ENCODE measurements at regions not wholly inside any gene's neighbourhood (a gene's known extent, or its start where the extent isn't known, plus 50 kb on each side); places are given as distances from the start of the nearest gene placed in this dataset.

GRCh38 chr4:177008071-177008835 lies 215.5 kb upstream of the VEGFC start:
- Histone ChIP-seq H3K27me3 (ENCODE audit: control insufficient read depth, insufficient read depth, low read length) (no peaks in the 10 kb centered on the region), H3K4me3 (ENCODE audit: low read depth, low read length) (no peak overlapping the region), H3K27ac (ENCODE audit: low read depth, low read length) (no peak overlapping the region), H3K9me3 (ENCODE audit: control insufficient read depth, insufficient read depth, low read length) (peaks cover under 1% of the 10 kb centered on the region; the same call in 1 of the 2 replicates)
- TF ChIP-seq, protein P1, sequence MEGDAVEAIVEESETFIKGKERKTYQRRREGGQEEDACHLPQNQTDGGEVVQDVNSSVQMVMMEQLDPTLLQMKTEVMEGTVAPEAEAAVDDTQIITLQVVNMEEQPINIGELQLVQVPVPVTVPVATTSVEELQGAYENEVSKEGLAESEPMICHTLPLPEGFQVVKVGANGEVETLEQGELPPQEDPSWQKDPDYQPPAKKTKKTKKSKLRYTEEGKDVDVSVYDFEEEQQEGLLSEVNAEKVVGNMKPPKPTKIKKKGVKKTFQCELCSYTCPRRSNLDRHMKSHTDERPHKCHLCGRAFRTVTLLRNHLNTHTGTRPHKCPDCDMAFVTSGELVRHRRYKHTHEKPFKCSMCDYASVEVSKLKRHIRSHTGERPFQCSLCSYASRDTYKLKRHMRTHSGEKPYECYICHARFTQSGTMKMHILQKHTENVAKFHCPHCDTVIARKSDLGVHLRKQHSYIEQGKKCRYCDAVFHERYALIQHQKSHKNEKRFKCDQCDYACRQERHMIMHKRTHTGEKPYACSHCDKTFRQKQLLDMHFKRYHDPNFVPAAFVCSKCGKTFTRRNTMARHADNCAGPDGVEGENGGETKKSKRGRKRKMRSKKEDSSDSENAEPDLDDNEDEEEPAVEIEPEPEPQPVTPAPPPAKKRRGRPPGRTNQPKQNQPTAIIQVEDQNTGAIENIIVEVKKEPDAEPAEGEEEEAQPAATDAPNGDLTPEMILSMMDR (IDR thresholded peaks at IDR 0.05; ENCODE audit: low read depth, low read length): no peak
- CTCF ChIA-PET: no interaction called here
- no peak for DNase-seq (ENCODE audit: low read depth, low spot score)
- POLR2A ChIA-PET: no interaction called here

DNA sequence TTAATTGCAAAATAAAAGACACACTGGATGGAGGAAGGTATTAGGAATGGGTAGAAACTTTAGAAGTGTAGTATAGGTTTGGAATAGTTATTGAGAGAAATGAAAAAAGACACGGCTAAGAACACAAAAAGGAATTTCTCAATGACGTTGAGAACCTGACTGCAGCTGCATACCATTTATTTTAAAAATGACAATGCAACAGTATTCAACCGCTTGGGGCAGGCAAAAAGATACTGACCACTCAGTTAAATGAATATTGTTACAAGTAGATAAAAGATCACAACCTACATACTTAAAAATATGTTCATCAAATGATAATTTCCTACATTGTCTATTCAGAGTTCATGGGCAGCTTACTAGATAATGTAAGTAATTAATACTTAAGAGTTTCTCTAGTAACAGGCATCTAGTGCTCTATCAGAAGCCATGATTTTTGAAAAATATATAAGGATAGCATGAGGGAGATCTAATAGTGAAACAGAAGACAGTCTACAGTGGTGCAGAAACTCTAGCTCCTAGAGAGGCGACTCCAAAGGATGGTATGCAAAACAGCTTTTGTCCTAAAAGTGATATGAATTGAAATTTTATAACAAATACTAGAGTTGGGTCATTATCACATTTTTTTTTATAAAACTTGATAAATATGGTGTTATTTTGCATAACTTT lies 216.2 kb upstream of the VEGFC start:
- H3K4me3 ChIP-seq (ENCODE audit: low read depth, low read length): no peak overlapping the region
- no peak for DNase-seq (ENCODE audit: low read depth, low spot score)
- H3K27me3 ChIP-seq (ENCODE audit: control insufficient read depth, insufficient read depth, low read length): no peaks in the 10 kb centered on the region
- H3K9me3 ChIP-seq (ENCODE audit: control insufficient read depth, insufficient read depth, low read length): peaks cover 7% of the 10 kb centered on the region; the same call in 1 of the 2 replicates
- ChIA-PET POLR2A (no interaction called here), CTCF (no interaction called here)
- H3K27ac ChIP-seq (ENCODE audit: low read depth, low read length): no peak overlapping the region
- TF ChIP-seq, protein P1 (IDR thresholded peaks at IDR 0.05; ENCODE audit: low read depth, low read length): no peak

DNA sequence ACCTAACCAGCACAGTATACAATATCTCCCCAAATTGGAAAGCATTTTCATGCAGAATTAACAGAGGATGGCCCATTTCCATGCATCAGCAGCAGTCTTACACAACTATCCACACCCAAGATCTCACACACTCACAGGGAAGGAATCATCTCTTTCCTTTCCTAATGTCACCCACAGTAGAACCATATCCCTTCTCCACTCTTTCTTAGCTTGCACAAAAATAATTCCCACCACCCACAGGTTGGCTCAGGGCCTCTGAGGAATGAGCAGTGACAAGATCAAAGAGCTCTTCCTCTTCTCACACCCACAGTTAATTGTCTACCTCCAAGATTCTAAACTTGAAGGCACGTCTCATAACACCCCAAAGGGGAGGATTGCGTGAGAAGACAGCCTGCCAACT lies 217.7 kb upstream of the VEGFC start:
- POLR2A ChIA-PET: no interaction called here
- CTCF ChIA-PET: interaction anchor here (1.8 kb wide), 1 partner anchor 37 kb away, joined by 3 read pairs; no protein-coding TSS in a partner anchor
- no peak for DNase-seq (ENCODE audit: low read depth, low spot score)
- no peak overlapping the region for H3K4me3 ChIP-seq (ENCODE audit: low read depth, low read length)
- no peaks in the 10 kb centered on the region for H3K27me3 ChIP-seq (ENCODE audit: control insufficient read depth, insufficient read depth, low read length)
- H3K27ac ChIP-seq (ENCODE audit: low read depth, low read length): no peak overlapping the region
- TF ChIP-seq, protein P1 (IDR thresholded peaks at IDR 0.05; ENCODE audit: low read depth, low read length): no peak
- peaks cover 7% of the 10 kb centered on the region; the same call in 1 of the 2 replicates for H3K9me3 ChIP-seq (ENCODE audit: control insufficient read depth, insufficient read depth, low read length)

DNA sequence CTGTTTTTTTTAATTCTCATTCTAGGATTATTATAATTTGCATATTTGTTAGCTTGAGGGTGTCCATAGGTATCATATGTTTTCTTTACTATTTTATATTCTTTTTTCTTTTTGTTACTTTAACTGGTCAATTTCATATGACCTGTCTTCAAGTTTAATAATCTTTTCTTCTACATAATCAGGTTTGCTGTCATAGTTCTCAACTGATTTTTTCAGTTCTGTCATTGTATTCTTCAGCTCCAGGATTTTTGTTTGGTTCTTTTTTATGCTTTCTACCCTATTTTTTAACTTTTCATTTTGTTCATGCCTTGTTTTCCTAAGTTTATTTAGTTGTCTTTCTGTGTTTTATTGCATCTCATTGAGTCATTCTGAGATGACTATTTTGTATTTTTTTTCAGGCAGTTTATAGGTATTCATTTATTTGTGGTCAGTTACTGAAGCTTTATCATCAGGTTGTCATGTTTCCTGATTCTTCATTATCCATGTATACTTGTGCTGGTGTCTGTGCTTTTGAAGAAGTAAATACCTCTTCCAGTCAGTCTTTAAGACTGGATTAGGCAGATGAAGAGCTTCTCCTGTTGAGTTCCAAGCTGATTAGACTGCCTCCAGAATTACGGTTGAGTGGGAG lies 220.3 kb upstream of the VEGFC start:
- DNase-seq (ENCODE audit: low read depth, low spot score): no peak
- ChIA-PET POLR2A (no interaction called here), CTCF (interaction anchor here (1.3 kb wide), 1 partner anchor 34 kb away, joined by 10 read pairs; no protein-coding TSS in a partner anchor)
- Histone ChIP-seq H3K27ac (ENCODE audit: low read depth, low read length) (no peak overlapping the region), H3K9me3 (ENCODE audit: control insufficient read depth, insufficient read depth, low read length) (peaks cover 12% of the 10 kb centered on the region), H3K4me3 (ENCODE audit: low read depth, low read length) (no peak overlapping the region), H3K27me3 (ENCODE audit: control insufficient read depth, insufficient read depth, low read length) (no peaks in the 10 kb centered on the region)
- TF ChIP-seq, protein P1 (IDR thresholded peaks at IDR 0.05; ENCODE audit: low read depth, low read length): no peak

All from AG04450 (cell line).